WTC11 (cell line): ENCODE measurements at regions not wholly inside any gene's neighbourhood (a gene's known extent, or its start where the extent isn't known, plus 50 kb on each side); places are given as distances from the start of the nearest gene placed in this dataset.

ENCODE experiments used
- ATAC-seq: fragments of 200-7000 bp; cut with Tn5 transposase; 2 replicates; pipeline ENCODE4 v1.10.0; 2021; ENCODE audit warnings: mild to moderate bottlenecking, moderate library complexity
- CTCF ChIA-PET: fragments of 300-600 bp; sonication (Branson Sonifier 250); formaldehyde crosslinking; loops from one replicate; lab custom pipeline; 2021; ENCODE audit warnings: antibody characterized with exemption; lab: Charles Lee
- POLR2A ChIA-PET: fragments of 350-600 bp; sonication (Branson Sonifier 250); formaldehyde crosslinking; loops from one replicate; lab custom pipeline; 2021; ENCODE audit warnings: antibody characterized with exemption; lab: Charles Lee
- DNase-seq: peaks from one replicate; pipeline ENCODE4 v3.0.0; 2021; ENCODE audit warnings: low spot score
- H3K27ac Mint-ChIP-seq: 2 replicates; pipeline ENCODE4 v1.8.0; 2021; ENCODE audit warnings: mixed read lengths
- H3K27me3 Mint-ChIP-seq: 2 replicates; pipeline ENCODE4 v1.8.0; 2021; ENCODE audit warnings: low read depth, mild to moderate bottlenecking, moderate library complexity, mixed read lengths
- H3K36me3 Mint-ChIP-seq: 2 replicates; pipeline ENCODE4 v1.8.0; 2021; ENCODE audit warnings: mixed read lengths
- H3K4me1 Mint-ChIP-seq: 2 replicates; pipeline ENCODE4 v1.8.0; 2022; ENCODE audit warnings: mixed read lengths
- H3K4me3 Mint-ChIP-seq: 2 replicates; pipeline ENCODE4 v1.8.0; 2021; ENCODE audit warnings: mild to moderate bottlenecking, moderate library complexity, mixed read lengths
- H3K9me3 Mint-ChIP-seq: 2 replicates; pipeline ENCODE4 v1.8.0; 2021; ENCODE audit warnings: mixed read lengths
- ATF3 ChIP-seq: sonication (generic); formaldehyde crosslinking; conservative IDR thresholded peaks from 2 replicates; pipeline ENCODE4 v1.8.1; 2022; ENCODE audit warnings: mild to moderate bottlenecking, missing genetic modification reagents
- CBFB ChIP-seq: sonication (generic); formaldehyde crosslinking; IDR thresholded peaks from 2 replicates; pipeline ENCODE4 v1.8.1; 2022; ENCODE audit warnings: mild to moderate bottlenecking, low read depth, missing genetic modification reagents
- ELF4 ChIP-seq: sonication (generic); formaldehyde crosslinking; IDR thresholded peaks from 2 replicates; pipeline ENCODE4 v1.8.1; 2022; ENCODE audit warnings: low read depth, mild to moderate bottlenecking, moderate library complexity, missing genetic modification reagents
- ESRRA ChIP-seq: sonication (generic); formaldehyde crosslinking; IDR thresholded peaks from 2 replicates; pipeline ENCODE4 v1.8.1; 2022; ENCODE audit warnings: mild to moderate bottlenecking, missing genetic modification reagents, borderline replicate concordance
- HMGA2 ChIP-seq: fragments of 250-450 bp; sonication (Bioruptor Pico); IDR thresholded peaks from 2 replicates; pipeline ENCODE4 v1.4.0; 2021; ENCODE audit warnings: mild to moderate bottlenecking, moderate library complexity
- HMGXB4 ChIP-seq: sonication (generic); formaldehyde crosslinking; IDR thresholded peaks from 2 replicates; pipeline ENCODE4 v1.8.1; 2023; ENCODE audit warnings: mild to moderate bottlenecking, moderate library complexity, missing genetic modification reagents
- IRF1 ChIP-seq: sonication (generic); formaldehyde crosslinking; IDR thresholded peaks from 2 replicates; pipeline ENCODE4 v1.8.0; 2023; ENCODE audit warnings: missing genetic modification reagents
- PRDM15 ChIP-seq: sonication (generic); formaldehyde crosslinking; IDR thresholded peaks from 2 replicates; pipeline ENCODE4 v1.8.0; 2022; ENCODE audit warnings: missing genetic modification reagents
- SMAD3 ChIP-seq: sonication (generic); formaldehyde crosslinking; IDR thresholded peaks from 2 replicates; pipeline ENCODE4 v1.8.0; 2022; ENCODE audit warnings: missing genetic modification reagents, mild to moderate bottlenecking, borderline replicate concordance
- SMAD4 ChIP-seq: sonication (generic); formaldehyde crosslinking; IDR thresholded peaks from 2 replicates; pipeline ENCODE4 v1.8.0; 2022; ENCODE audit warnings: mild to moderate bottlenecking, missing genetic modification reagents
- USF1 ChIP-seq: sonication (generic); formaldehyde crosslinking; IDR thresholded peaks from 2 replicates; pipeline ENCODE4 v1.8.0; 2022; ENCODE audit warnings: mild to moderate bottlenecking, missing genetic modification reagents
- ZBTB43 ChIP-seq: sonication (generic); formaldehyde crosslinking; IDR thresholded peaks from 2 replicates; pipeline ENCODE4 v1.8.1; 2023; ENCODE audit warnings: mild to moderate bottlenecking, missing genetic modification reagents
- ZNF138 ChIP-seq: sonication (generic); formaldehyde crosslinking; conservative IDR thresholded peaks from 2 replicates; pipeline ENCODE4 v1.8.1; 2022; ENCODE audit warnings: mild to moderate bottlenecking, moderate library complexity, missing genetic modification reagents
- ZNF232 ChIP-seq: sonication (generic); formaldehyde crosslinking; IDR thresholded peaks from 2 replicates; pipeline ENCODE4 v1.8.0; 2022; ENCODE audit warnings: mild to moderate bottlenecking, missing genetic modification reagents
- ZNF317 ChIP-seq: sonication (generic); formaldehyde crosslinking; IDR thresholded peaks from 2 replicates; pipeline ENCODE4 v1.8.1; 2023; ENCODE audit warnings: low read depth, mild to moderate bottlenecking, moderate library complexity, missing genetic modification reagents, borderline replicate concordance
- ZNF425 ChIP-seq: fragments of 250-450 bp; sonication (Bioruptor Pico); conservative IDR thresholded peaks from 2 replicates; pipeline ENCODE4 v1.9.0; 2021; ENCODE audit warnings: mild to moderate bottlenecking
- ZSCAN18 ChIP-seq: fragments of 250-450 bp; sonication (Bioruptor Pico); IDR thresholded peaks from 2 replicates; pipeline ENCODE4 v2.1.2; 2022; ENCODE audit warnings: mild to moderate bottlenecking, moderate library complexity

- no peak overlapping the region for H3K27ac Mint-ChIP-seq
- no peaks in the 10 kb centered on the region for H3K27me3 Mint-ChIP-seq
- POLR2A ChIA-PET, result no interaction called here
- ATAC-seq, result no peak
- H3K9me3 Mint-ChIP-seq, result peaks cover 30% of the 10 kb centered on the region
- H3K36me3 Mint-ChIP-seq, result no peaks in the 10 kb centered on the region; the same call in none of the 2 replicates
- peaks cover 13% of the 10 kb centered on the region for H3K4me1 Mint-ChIP-seq
- no peak overlapping the region for H3K4me3 Mint-ChIP-seq
- CTCF ChIA-PET, result no interaction called here
- DNase-seq, result no peak
- TF ChIP-seq ZNF425 (no peak), USF1 (no peak), ZNF138 (CRISPR knock-in tag) (no peak), ZBTB43 (CRISPR knock-in tag) (no peak), HMGXB4 (CRISPR knock-in tag) (no peak), IRF1 (no peak), ESRRA (CRISPR knock-in tag) (no peak), ZNF232 (CRISPR knock-in tag) (no peak)
Observed at GRCh38 chr11:101692980-101693379, 109.2 kb upstream of the TRPC6 start.

- Mint-ChIP-seq H3K27me3 (no peaks in the 10 kb centered on the region; the same call in 1 of the 2 replicates), H3K27ac (no peak overlapping the region), H3K4me1 (no peaks in the 10 kb centered on the region), H3K9me3 (peaks cover 72% of the 10 kb centered on the region), H3K36me3 (peaks cover 21% of the 10 kb centered on the region), H3K4me3 (no peak overlapping the region)
- DNase-seq (no peak), ATAC-seq (no peak)
- CTCF ChIA-PET, result no interaction called here
- POLR2A ChIA-PET, result no interaction called here
- TF ChIP-seq ELF4, result no peak
- no peak for TF ChIP-seq ZNF317 (CRISPR knock-in tag)
- no peak for TF ChIP-seq SMAD3 (CRISPR knock-in tag)
- no peak for TF ChIP-seq CBFB (CRISPR knock-in tag)
- no peak for TF ChIP-seq ZSCAN18 (CRISPR knock-in tag)
- no peak for TF ChIP-seq HMGA2
- TF ChIP-seq PRDM15 (CRISPR knock-in tag), result no peak
- no peak for TF ChIP-seq IRF1
- no peak for TF ChIP-seq ATF3 (CRISPR knock-in tag)
- TF ChIP-seq SMAD4 (CRISPR knock-in tag), result no peak
- TF ChIP-seq ZNF425, result no peak
Observed at GRCh38 chr11:101686514-101686913, 102.7 kb upstream of the TRPC6 start.
